WERI-Rb-1 (cell line): ENCODE measurements at regions not wholly inside any gene's neighbourhood (a gene's known extent, or its start where the extent isn't known, plus 50 kb on each side); places are given as distances from the start of the nearest gene placed in this dataset.

Experiments used
- DNase-seq: peaks from one replicate; pipeline ENCODE4 v3.0.0-alpha.2; 2020
- H3K27ac ChIP-seq: fragments of 250-450 bp; sonication (Bioruptor Pico); 2 replicates; pipeline ENCODE4 v1.5.1; 2020; ENCODE audit warnings: mild to moderate bottlenecking, moderate library complexity
- H3K27me3 ChIP-seq: fragments of 250-450 bp; sonication (Bioruptor Pico); 2 replicates; pipeline ENCODE4 v1.5.1; 2021; ENCODE audit warnings: mild to moderate bottlenecking, low read depth, moderate library complexity; ENCODE audit not compliant: insufficient read depth, severe bottlenecking
- H3K36me3 ChIP-seq: fragments of 250-450 bp; sonication (Bioruptor Pico); 2 replicates; pipeline ENCODE4 v1.5.1; 2020; ENCODE audit warnings: mild to moderate bottlenecking, moderate library complexity
- H3K4me3 ChIP-seq: 2 replicates; pipeline ENCODE4 v1.5.1; 2011; ENCODE audit warnings: low read depth, mild to moderate bottlenecking, control low read depth, low read length
- H3K9me3 ChIP-seq: fragments of 250-450 bp; sonication (Bioruptor Pico); 2 replicates; pipeline ENCODE4 v1.5.1; 2021; ENCODE audit warnings: mild to moderate bottlenecking, moderate library complexity; ENCODE audit not compliant: severe bottlenecking
- CTCF ChIP-seq: IDR thresholded peaks from 2 replicates; pipeline ENCODE4 v1.5.1; 2011; ENCODE audit warnings: low read depth, mild to moderate bottlenecking, control low read depth, inconsistent platforms, low read length

- DNase-seq: no peak
- no peak for TF ChIP-seq CTCF
- Histone ChIP-seq H3K27me3 (no peaks in the 10 kb centered on the region), H3K27ac (no peak overlapping the region), H3K36me3 (no peaks in the 10 kb centered on the region), H3K4me3 (no peak overlapping the region), H3K9me3 (no peaks in the 10 kb centered on the region)
Observed at GRCh38 chr9:34887841-34888240, 70.2 kb upstream of the PHF24 start.

DNA sequence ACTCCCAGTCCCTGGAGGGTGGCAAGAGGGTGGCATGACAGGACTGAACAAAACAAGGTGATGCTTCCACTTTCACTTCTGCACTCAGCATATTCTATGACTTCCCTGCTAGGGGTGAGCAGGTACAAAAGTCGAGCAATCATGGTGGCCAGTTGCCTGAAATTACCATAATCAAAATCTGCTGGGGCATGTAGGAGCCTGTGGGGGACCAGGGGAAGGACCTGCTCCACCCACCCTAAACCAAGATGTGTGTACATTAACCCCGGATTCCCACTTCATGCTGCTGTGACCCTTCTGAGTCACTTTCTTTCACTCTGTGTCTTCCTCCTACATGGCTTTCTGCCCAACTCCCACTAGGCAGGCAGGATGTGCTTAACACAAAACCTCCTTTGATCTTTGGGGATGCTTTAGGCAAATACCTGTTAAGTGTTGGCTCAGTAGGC is 73.3 kb upstream of the PHF24 start:
- no peak for TF ChIP-seq CTCF
- Histone ChIP-seq H3K27me3 (no peaks in the 10 kb centered on the region), H3K9me3 (no peaks in the 10 kb centered on the region), H3K4me3 (no peak overlapping the region), H3K36me3 (no peaks in the 10 kb centered on the region), H3K27ac (no peak overlapping the region)
- DNase-seq: no peak

- no peak overlapping the region for H3K27ac ChIP-seq
- no peak for DNase-seq
- no peak overlapping the region for H3K4me3 ChIP-seq
- no peaks in the 10 kb centered on the region for H3K36me3 ChIP-seq
- H3K9me3 ChIP-seq: no peaks in the 10 kb centered on the region
- no peaks in the 10 kb centered on the region for H3K27me3 ChIP-seq
- TF ChIP-seq CTCF: no peak
Observed at GRCh38 chr9:34876096-34876495, 82.0 kb upstream of the PHF24 start.

DNA sequence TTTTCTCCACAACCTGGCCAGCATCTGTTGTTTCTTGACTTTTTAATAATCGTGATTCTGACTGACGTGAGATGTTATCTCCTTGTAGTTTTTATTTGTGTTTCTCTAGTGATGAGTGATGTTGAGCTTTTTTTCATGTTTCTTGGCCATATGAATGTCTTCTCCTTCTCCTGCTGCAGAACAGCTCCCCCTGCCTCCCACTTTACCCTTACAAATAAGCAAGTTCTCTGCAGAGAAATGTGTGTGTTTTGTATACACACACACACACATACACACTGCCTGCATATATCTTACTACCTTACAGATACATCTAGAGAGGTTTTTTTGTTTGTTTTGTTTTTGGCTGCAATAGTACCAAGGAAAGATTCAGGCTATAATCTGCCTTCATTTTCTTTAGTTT is 88.7 kb upstream of the PHF24 start:
- no peaks in the 10 kb centered on the region for H3K27me3 ChIP-seq
- no peak overlapping the region for H3K27ac ChIP-seq
- TF ChIP-seq CTCF: peak; percentile 47
- peak; percentile 26 for DNase-seq
- no peaks in the 10 kb centered on the region for H3K9me3 ChIP-seq
- no peaks in the 10 kb centered on the region for H3K36me3 ChIP-seq
- no peak overlapping the region for H3K4me3 ChIP-seq

- TF ChIP-seq CTCF: no peak
- Histone ChIP-seq H3K36me3 (no peaks in the 10 kb centered on the region), H3K27ac (no peak overlapping the region), H3K9me3 (no peaks in the 10 kb centered on the region), H3K4me3 (no peak overlapping the region), H3K27me3 (no peaks in the 10 kb centered on the region)
- DNase-seq: no peak
Observed at GRCh38 chr9:34866614-34867013, 91.5 kb upstream of the PHF24 start.

- Histone ChIP-seq H3K27me3 (no peaks in the 10 kb centered on the region), H3K36me3 (no peaks in the 10 kb centered on the region), H3K4me3 (no peak overlapping the region), H3K9me3 (no peaks in the 10 kb centered on the region), H3K27ac (no peak overlapping the region)
- TF ChIP-seq CTCF: no peak
- no peak for DNase-seq
Observed at GRCh38 chr9:34863426-34863825, 94.7 kb upstream of the PHF24 start.
